Upper lobe of left lung (tissue), 6 donors: ENCODE measurements at regions not wholly inside any gene's neighbourhood (a gene's known extent, or its start where the extent isn't known, plus 50 kb on each side); places are given as distances from the start of the nearest gene placed in this dataset.

ENCODE experiments used
- ATAC-seq, 2 donors: fragments of 200-7000 bp; cut with Tn5 transposase; one replicate each; pipeline ENCODE4 v1.9.1; 2022; ENCODE audit warnings: mild to moderate bottlenecking in 2 of 2, moderate library complexity in 2 of 2; ENCODE audit not compliant: low FRiP score in 2 of 2
- DNase-seq, 2 donors: peaks; one replicate each; pipeline ENCODE4 v3.0.0-alpha.2; 2019 to 2020
- H3K27ac ChIP-seq, 4 donors: fragments of 200-600 bp; sonication (generic); one replicate each; pipeline ENCODE4 v1.5.1; 2016 to 2019
- H3K27me3 ChIP-seq, 4 donors: fragments of 200-600 bp; sonication (generic); one replicate each; pipeline ENCODE4 v1.5.1; 2017 to 2019
- H3K36me3 ChIP-seq, 4 donors: fragments of 200-600 bp; sonication (generic); one replicate each; pipeline ENCODE4 v1.5.1; 2016 to 2019
- H3K4me1 ChIP-seq, 4 donors: fragments of 200-600 bp; sonication (generic); one replicate each; pipeline ENCODE4 v1.5.1; 2018 to 2019
- H3K4me3 ChIP-seq, 4 donors: fragments of 200-600 bp; sonication (generic); one replicate each; pipeline ENCODE4 v1.5.1; 2017 to 2019; ENCODE audit warnings: mild to moderate bottlenecking in 2 of 4, moderate library complexity in 1 of 4
- H3K9me3 ChIP-seq, 4 donors: fragments of 200-600 bp; sonication (generic); one replicate each; pipeline ENCODE4 v1.5.1; 2018 to 2019
- EP300 ChIP-seq, 4 donors: sonication (generic); formaldehyde crosslinking; IDR thresholded peaks; one replicate each; pipeline ENCODE4 v1.5.1; 2017; ENCODE audit warnings: antibody characterized with exemption in 4 of 4, control low read depth in 2 of 4
- POLR2A ChIP-seq, 4 donors: fragments of 450-650 bp; IDR thresholded peaks; one replicate each; pipeline ENCODE4 v1.5.1; 2016 to 2017; ENCODE audit warnings: antibody characterized with exemption in 4 of 4, mild to moderate bottlenecking in 2 of 4
- POLR2AphosphoS5 ChIP-seq, 2 donors: sonication (generic); formaldehyde crosslinking; IDR thresholded peaks; one replicate each; pipeline ENCODE4 v1.5.1; 2017; ENCODE audit warnings: antibody characterized with exemption in 2 of 2
- WGBS, 2 donors: methylation state at CpG; one replicate each; pipeline ENCODE4 v1.1.5; 2017 to 2018; 5-methylcytosine and 5-hydroxymethylcytosine counted together
- TF ChIP-seq, protein P1 (sequence below), 6 experiments: fragments of 450-650 bp in 4 of 6; fragments of 200-600 bp in 2 of 6; sonication (generic) in 2 of 6; IDR thresholded peaks; one replicate each; pipeline ENCODE4 v1.5.1; 2016 to 2019; ENCODE audit warnings: antibody characterized with exemption in 6 of 6
- donor health status: DM: no; HTN: no; CAD: no; lungs with moderate emphysema.
- donor health status: DM: no; HTN: yes; CAD: no; lungs with severe emphysema.

DNA sequence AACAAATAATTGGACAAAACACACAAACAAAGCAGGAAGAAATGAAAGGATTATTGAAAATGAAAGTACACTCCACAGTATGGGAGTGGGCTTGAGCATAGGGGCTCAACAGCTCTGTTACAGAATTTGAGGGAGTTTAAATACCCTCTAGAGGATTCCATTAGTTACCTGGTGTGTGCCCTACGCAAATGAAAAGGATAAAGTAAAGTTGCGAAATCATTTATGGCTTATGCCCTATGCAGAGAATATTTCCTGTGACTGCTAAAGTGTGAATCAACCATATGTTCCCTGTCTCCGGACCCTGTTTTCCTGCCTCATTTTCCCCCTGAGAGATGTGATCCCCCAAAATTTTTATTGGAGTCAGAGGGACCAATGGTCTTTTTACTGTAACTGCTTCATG lies 634.6 kb upstream of the CNTNAP2 start:
- Histone ChIP-seq H3K27me3 (no peaks in the 10 kb centered on the region), H3K4me1 (no peaks in the 10 kb centered on the region), H3K36me3 (no peaks in the 10 kb centered on the region), H3K9me3 (no peaks in the 10 kb centered on the region), H3K27ac (no peak overlapping the region), H3K4me3 (no peak overlapping the region)
- ATAC-seq (no peak), DNase-seq (no peak)
- TF ChIP-seq, protein P1, sequence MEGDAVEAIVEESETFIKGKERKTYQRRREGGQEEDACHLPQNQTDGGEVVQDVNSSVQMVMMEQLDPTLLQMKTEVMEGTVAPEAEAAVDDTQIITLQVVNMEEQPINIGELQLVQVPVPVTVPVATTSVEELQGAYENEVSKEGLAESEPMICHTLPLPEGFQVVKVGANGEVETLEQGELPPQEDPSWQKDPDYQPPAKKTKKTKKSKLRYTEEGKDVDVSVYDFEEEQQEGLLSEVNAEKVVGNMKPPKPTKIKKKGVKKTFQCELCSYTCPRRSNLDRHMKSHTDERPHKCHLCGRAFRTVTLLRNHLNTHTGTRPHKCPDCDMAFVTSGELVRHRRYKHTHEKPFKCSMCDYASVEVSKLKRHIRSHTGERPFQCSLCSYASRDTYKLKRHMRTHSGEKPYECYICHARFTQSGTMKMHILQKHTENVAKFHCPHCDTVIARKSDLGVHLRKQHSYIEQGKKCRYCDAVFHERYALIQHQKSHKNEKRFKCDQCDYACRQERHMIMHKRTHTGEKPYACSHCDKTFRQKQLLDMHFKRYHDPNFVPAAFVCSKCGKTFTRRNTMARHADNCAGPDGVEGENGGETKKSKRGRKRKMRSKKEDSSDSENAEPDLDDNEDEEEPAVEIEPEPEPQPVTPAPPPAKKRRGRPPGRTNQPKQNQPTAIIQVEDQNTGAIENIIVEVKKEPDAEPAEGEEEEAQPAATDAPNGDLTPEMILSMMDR (IDR thresholded peaks at IDR 0.05) = no peak
- TF ChIP-seq EP300 (IDR thresholded peaks at IDR 0.05) = no peak
- TF ChIP-seq POLR2AphosphoS5 (IDR thresholded peaks at IDR 0.05) = no peak
- TF ChIP-seq POLR2A (IDR thresholded peaks at IDR 0.05) = no peak
- WGBS, 2 donors = 72 to 81% methylated on average over 3 of the region's 3 CpGs

GRCh38 chr7:145478541-145478940 lies 638.1 kb upstream of the CNTNAP2 start:
- no peaks in the 10 kb centered on the region for H3K27me3 ChIP-seq
- H3K9me3 ChIP-seq = no peaks in the 10 kb centered on the region
- H3K4me1 ChIP-seq = no peaks in the 10 kb centered on the region
- TF ChIP-seq POLR2AphosphoS5 (IDR thresholded peaks at IDR 0.05) (no peak), POLR2A (IDR thresholded peaks at IDR 0.05) (no peak), EP300 (IDR thresholded peaks at IDR 0.05) (no peak)
- TF ChIP-seq, protein P1 (IDR thresholded peaks at IDR 0.05) = no peak
- 79 to 80% methylated on average over 3 of the region's 3 CpGs for WGBS, 2 donors
- DNase-seq = no peak
- H3K36me3 ChIP-seq = no peaks in the 10 kb centered on the region
- no peak overlapping the region for H3K4me3 ChIP-seq
- no peak overlapping the region for H3K27ac ChIP-seq
- ATAC-seq = no peak

DNA sequence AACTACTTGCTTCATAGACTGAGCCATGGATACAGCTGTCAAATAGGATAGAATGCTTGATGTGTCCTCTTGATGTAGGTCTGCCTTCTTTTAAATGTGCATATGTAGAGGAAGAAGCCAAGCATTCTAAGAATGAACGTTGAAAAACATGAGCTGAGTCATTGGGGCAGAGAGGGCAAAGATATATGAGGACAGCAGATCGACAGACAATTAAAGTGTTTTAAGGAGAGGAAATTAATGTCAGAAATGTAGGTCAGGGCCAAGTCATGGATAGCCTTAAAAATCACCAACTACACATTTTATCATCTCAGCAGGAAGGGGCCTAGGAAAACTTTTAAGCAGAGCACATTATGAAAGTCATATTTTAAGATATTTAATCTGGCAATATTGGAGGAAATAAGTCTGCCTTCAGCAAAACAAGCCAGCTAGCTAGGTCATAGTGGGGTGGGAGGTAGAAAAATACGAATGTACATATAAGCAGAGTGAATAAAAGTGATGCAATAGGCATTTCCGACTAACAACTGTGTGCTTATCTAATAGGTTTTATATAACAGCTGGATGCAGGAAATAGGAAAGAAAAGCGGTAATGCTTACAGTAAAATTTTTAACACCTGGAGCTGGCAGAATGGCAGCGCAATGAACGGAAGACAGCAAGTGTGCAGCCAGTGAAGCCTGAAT lies 638.3 kb upstream of the TPK1 start:
- Histone ChIP-seq H3K4me1 (no peaks in the 10 kb centered on the region), H3K27me3 (no peaks in the 10 kb centered on the region), H3K27ac (no peak overlapping the region), H3K36me3 (no peaks in the 10 kb centered on the region), H3K4me3 (no peak overlapping the region), H3K9me3 (no peaks in the 10 kb centered on the region)
- no peak for TF ChIP-seq EP300 (IDR thresholded peaks at IDR 0.05)
- TF ChIP-seq, protein P1 (IDR thresholded peaks at IDR 0.05) = no peak
- TF ChIP-seq POLR2AphosphoS5 (IDR thresholded peaks at IDR 0.05) = no peak
- TF ChIP-seq POLR2A (IDR thresholded peaks at IDR 0.05) = no peak
- 61 to 63% methylated on average over 7 of the region's 7 CpGs for WGBS, 2 donors
- no peak for DNase-seq
- no peak for ATAC-seq

DNA sequence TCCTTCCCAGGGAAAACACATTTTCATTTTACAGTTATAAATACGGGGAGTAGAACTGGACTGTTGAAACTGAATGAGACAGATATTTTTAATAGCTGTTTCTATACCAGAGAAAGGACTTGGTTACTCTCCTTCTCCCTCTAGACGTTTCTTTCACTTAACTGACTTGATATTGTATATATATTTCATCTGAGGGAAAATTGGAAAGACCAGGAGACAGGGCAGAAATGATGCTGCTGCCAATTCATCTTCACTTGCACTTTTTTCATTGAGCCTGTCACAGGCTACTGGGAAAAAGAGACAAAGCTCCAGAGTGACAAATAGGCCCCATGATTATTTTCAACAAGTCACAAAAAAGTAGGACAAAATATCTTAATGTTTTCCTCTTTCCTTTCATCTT lies 636.0 kb upstream of the TPK1 start:
- Histone ChIP-seq H3K36me3 (no peaks in the 10 kb centered on the region), H3K4me3 (no peak overlapping the region), H3K4me1 (no peaks in the 10 kb centered on the region), H3K27me3 (no peaks in the 10 kb centered on the region), H3K9me3 (no peaks in the 10 kb centered on the region), H3K27ac (no peak overlapping the region)
- no peak for DNase-seq
- ATAC-seq = no peak
- TF ChIP-seq, protein P1 (IDR thresholded peaks at IDR 0.05) = no peak
- TF ChIP-seq POLR2AphosphoS5 (IDR thresholded peaks at IDR 0.05) (no peak), EP300 (IDR thresholded peaks at IDR 0.05) (no peak), POLR2A (IDR thresholded peaks at IDR 0.05) (no peak)
- WGBS, 2 donors = 46 to 53% methylated on average over 2 of the region's 2 CpGs

DNA sequence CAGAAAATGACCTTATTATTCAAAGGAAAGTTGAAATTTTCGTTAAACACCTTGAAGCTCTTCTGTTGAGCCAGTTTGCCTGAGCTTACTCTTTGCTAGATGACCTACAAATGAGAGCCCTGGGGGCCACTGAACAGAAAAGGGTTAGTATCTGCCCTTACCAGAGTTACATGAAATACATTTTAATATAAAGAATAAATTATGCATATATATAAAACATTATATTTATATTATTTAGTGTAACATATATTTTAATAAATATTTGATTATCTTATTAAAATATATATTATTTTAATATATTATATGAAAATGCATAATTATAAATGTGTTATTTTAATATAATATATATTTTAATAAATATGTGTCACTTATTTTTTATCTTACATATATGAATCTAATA lies 628.4 kb upstream of the TPK1 start:
- TF ChIP-seq, protein P1 (IDR thresholded peaks at IDR 0.05) = no peak
- no peak for TF ChIP-seq EP300 (IDR thresholded peaks at IDR 0.05)
- TF ChIP-seq POLR2A (IDR thresholded peaks at IDR 0.05) = no peak
- TF ChIP-seq POLR2AphosphoS5 (IDR thresholded peaks at IDR 0.05) = no peak
- WGBS, 2 donors = 71 to 79% methylated on average over 1 of the region's 1 CpG

More for the DNA sequence above, 628.4 kb upstream of the TPK1 start:
- Histone ChIP-seq H3K4me1 (no peaks in the 10 kb centered on the region), H3K36me3 (no peaks in the 10 kb centered on the region), H3K27ac (no peak overlapping the region), H3K27me3 (no peaks in the 10 kb centered on the region), H3K9me3 (no peaks in the 10 kb centered on the region), H3K4me3 (no peak overlapping the region)
- DNase-seq = no peak
- ATAC-seq = no peak
